ENCODE measurements at regions not wholly inside any gene's neighbourhood (a gene's known extent, or its start where the extent isn't known, plus 50 kb on each side); places are given as distances from the start of the nearest gene placed in this dataset.

- TF ChIP-seq CTCF (IDR thresholded peaks at IDR 0.05) (no peak), EZH2phosphoT487 (IDR thresholded peaks at IDR 0.05; ENCODE audit: borderline replicate concordance, low read depth) (no peak), TCF12 (IDR thresholded peaks at IDR 0.05) (no peak), SMC3 (IDR thresholded peaks at IDR 0.05; ENCODE audit: low read depth, low read length) (no peak)
These were observed 178.0 kb downstream of the TOMM20 start for GRCh38 chr1:234950598-234950997.

Measured in SK-N-SH (cell line).